ENCODE measurements at regions not wholly inside any gene's neighbourhood (a gene's known extent, or its start where the extent isn't known, plus 50 kb on each side); places are given as distances from the start of the nearest gene placed in this dataset.

- intact Hi-C loops (cut with DNase I; ENCODE audit: low total_unique reads): no loop called here
- no peaks in the 10 kb centered on the region for H3K9me3 ChIP-seq
- H3K27me3 ChIP-seq: no peaks in the 10 kb centered on the region
- H3K4me3 ChIP-seq: no peak overlapping the region
- H3K27ac ChIP-seq: no peak overlapping the region
- H3K4me1 ChIP-seq: no peaks in the 10 kb centered on the region
- no peak for DNase-seq (ENCODE audit: low spot score in 2 of 2)
- H3K36me3 ChIP-seq: no peaks in the 10 kb centered on the region
- no peak for TF ChIP-seq CTCF (IDR thresholded peaks at IDR 0.05)
Observed at GRCh38 chr18:65257149-65257548, 493.7 kb upstream of the CDH7 start.

GRCh38 chr18:65255417-65255816, 495.4 kb upstream of the CDH7 start:
- no peaks in the 10 kb centered on the region for H3K27me3 ChIP-seq
- H3K4me1 ChIP-seq: no peaks in the 10 kb centered on the region
- H3K9me3 ChIP-seq: no peaks in the 10 kb centered on the region
- no peak overlapping the region for H3K27ac ChIP-seq
- intact Hi-C loops (cut with DNase I; ENCODE audit: low total_unique reads): no loop called here
- no peak for DNase-seq (ENCODE audit: low spot score in 2 of 2)
- H3K4me3 ChIP-seq: no peak overlapping the region
- H3K36me3 ChIP-seq: no peaks in the 10 kb centered on the region
- TF ChIP-seq POLR2AphosphoS5 (IDR thresholded peaks at IDR 0.05): no peak
- TF ChIP-seq POLR2A (IDR thresholded peaks at IDR 0.05): no peak
- TF ChIP-seq CTCF (IDR thresholded peaks at IDR 0.05): no peak

DNA sequence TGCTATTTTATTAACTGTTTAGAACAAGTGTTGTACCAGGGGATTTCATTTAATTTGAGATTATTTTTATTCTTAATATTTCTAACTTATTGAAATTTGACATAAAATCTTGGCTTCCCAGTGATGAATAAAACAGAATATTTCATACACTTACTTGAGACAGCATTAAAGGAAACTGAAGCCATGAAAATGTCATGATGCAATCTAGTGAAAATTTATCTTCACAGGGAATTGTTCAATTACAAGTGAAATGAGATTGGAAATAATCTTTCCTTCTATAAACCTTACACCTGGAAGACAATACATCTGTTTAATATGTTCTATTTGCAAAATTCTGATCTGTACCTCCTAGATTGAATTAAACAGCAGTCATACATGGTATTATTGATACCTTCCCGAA, 511.0 kb upstream of the CDH7 start:
- no peak for DNase-seq (ENCODE audit: low spot score in 2 of 2)
- no peak for TF ChIP-seq POLR2AphosphoS5 (IDR thresholded peaks at IDR 0.05)
- no peak for TF ChIP-seq CTCF (IDR thresholded peaks at IDR 0.05)
- TF ChIP-seq POLR2A (IDR thresholded peaks at IDR 0.05): no peak
- Histone ChIP-seq H3K27me3 (no peaks in the 10 kb centered on the region), H3K4me1 (no peaks in the 10 kb centered on the region), H3K36me3 (no peaks in the 10 kb centered on the region), H3K27ac (no peak overlapping the region), H3K9me3 (no peaks in the 10 kb centered on the region), H3K4me3 (no peak overlapping the region)
- intact Hi-C loops (cut with DNase I; ENCODE audit: low total_unique reads): no loop called here

DNA sequence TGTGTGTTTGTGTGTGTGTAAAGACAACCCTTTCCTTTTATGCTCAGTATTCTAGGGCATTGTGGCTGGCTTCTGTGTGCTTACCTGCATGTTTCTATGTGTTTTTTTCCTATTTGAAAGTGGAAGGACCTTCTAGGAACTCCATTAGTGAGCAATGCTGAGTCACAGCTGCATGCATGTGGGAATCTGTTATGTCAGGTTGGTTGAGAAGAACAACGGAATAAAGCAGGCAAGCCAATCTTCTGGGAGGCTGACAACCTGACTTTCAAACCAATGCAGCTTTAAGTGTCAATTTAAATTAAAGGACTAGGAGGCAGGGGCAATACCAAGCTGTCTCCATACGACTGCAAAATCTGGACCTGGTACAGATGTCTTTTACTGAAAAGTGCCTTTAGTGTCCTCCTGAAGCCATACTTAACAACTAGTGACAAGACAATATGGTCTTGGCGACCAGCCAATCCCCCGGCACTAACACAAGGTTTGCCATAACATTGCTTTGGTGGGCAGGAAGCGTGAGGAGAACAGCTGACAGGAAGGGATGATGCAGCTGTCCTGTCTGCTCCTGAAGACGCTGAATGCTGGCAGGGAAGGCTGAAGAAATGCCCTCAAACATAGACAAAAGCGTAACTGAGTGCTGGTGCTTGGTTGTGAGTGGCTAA, 514.7 kb upstream of the CDH7 start:
- no peak overlapping the region for H3K27ac ChIP-seq
- no peaks in the 10 kb centered on the region for H3K4me1 ChIP-seq
- H3K4me3 ChIP-seq: no peak overlapping the region
- H3K36me3 ChIP-seq: no peaks in the 10 kb centered on the region
- H3K27me3 ChIP-seq: no peaks in the 10 kb centered on the region
- intact Hi-C loops (cut with DNase I; ENCODE audit: low total_unique reads): no loop called here
- DNase-seq (ENCODE audit: low spot score in 2 of 2): no peak
- no peak for TF ChIP-seq POLR2AphosphoS5 (IDR thresholded peaks at IDR 0.05)
- no peak for TF ChIP-seq CTCF (IDR thresholded peaks at IDR 0.05)
- TF ChIP-seq POLR2A (IDR thresholded peaks at IDR 0.05): no peak
- no peaks in the 10 kb centered on the region for H3K9me3 ChIP-seq

GRCh38 chr18:65230311-65230710, 520.5 kb upstream of the CDH7 start:
- Histone ChIP-seq H3K36me3 (no peaks in the 10 kb centered on the region), H3K27me3 (no peaks in the 10 kb centered on the region), H3K9me3 (no peaks in the 10 kb centered on the region), H3K4me1 (no peaks in the 10 kb centered on the region), H3K4me3 (no peak overlapping the region), H3K27ac (no peak overlapping the region)
- intact Hi-C loops (cut with DNase I; ENCODE audit: low total_unique reads): no loop called here
- TF ChIP-seq POLR2A (IDR thresholded peaks at IDR 0.05) (no peak), POLR2AphosphoS5 (IDR thresholded peaks at IDR 0.05) (no peak)
- no peak for DNase-seq (ENCODE audit: low spot score in 2 of 2)

DNA sequence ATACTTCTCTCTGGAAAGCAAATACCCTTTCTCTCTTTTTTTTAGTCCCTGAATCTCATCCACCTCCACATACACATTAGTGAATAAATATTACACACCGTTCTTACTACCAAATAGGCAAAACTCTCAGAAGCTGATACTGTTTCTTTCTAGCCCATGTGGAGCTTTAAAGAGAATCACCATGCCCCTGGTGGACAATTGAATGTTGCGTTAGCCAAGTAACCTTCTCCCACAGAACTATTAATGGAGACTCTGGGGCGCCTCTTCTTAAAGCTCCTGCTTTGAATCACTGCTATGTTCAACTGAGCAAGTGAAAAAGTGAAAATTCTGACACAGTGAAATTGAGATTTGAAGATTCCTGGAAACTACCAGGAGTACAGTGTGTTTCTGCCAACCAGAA, 522.8 kb upstream of the CDH7 start:
- no peak for DNase-seq (ENCODE audit: low spot score in 2 of 2)
- TF ChIP-seq CTCF (IDR thresholded peaks at IDR 0.05) (no peak), POLR2A (IDR thresholded peaks at IDR 0.05) (no peak), POLR2AphosphoS5 (IDR thresholded peaks at IDR 0.05) (no peak)
- H3K36me3 ChIP-seq: no peaks in the 10 kb centered on the region
- no peaks in the 10 kb centered on the region for H3K4me1 ChIP-seq
- intact Hi-C loops (cut with DNase I; ENCODE audit: low total_unique reads): no loop called here
- no peak overlapping the region for H3K4me3 ChIP-seq
- no peak overlapping the region for H3K27ac ChIP-seq
- no peaks in the 10 kb centered on the region for H3K9me3 ChIP-seq
- no peaks in the 10 kb centered on the region for H3K27me3 ChIP-seq
